Neural cell (in vitro differentiated cells): ENCODE measurements at regions not wholly inside any gene's neighbourhood (a gene's known extent, or its start where the extent isn't known, plus 50 kb on each side); places are given as distances from the start of the nearest gene placed in this dataset.

ENCODE experiments used
- CTCF ChIP-seq: fragments of 450-650 bp; IDR thresholded peaks from 2 replicates; pipeline ENCODE4 v1.5.1; 2014; ENCODE audit warnings: antibody characterized with exemption, mild to moderate bottlenecking, moderate library complexity; ENCODE audit not compliant: poor library complexity, severe bottlenecking
- EZH2 ChIP-seq: fragments of 200-600, 300-800 bp; shearing (Covaris generic), sonication (generic); IDR thresholded peaks from 2 replicates; pipeline ENCODE4 v1.6.1; 2014; ENCODE audit warnings: antibody characterized with exemption, low read length, borderline replicate concordance, mild to moderate bottlenecking; ENCODE audit not compliant: insufficient read depth, poor library complexity, severe bottlenecking

GRCh38 chr7:124324262-124324661 is 291.4 kb upstream of the TMEM229A start:
- TF ChIP-seq EZH2 (no peak), CTCF (no peak)
